OCI-LY7 (cell line): ENCODE measurements at regions not wholly inside any gene's neighbourhood (a gene's known extent, or its start where the extent isn't known, plus 50 kb on each side); places are given as distances from the start of the nearest gene placed in this dataset.

Experiments
- BruUV-seq: library from RNA; stranded (reverse); fragments of 400-500 nt; replicated peaks from 2 replicates; lab custom pipeline; 2021; lab: Mats Ljungman, UMichigan
- CTCF ChIA-PET: fragments of 300-600 bp; sonication (Branson Sonifier 250); formaldehyde crosslinking; loops from one replicate; lab custom pipeline; 2022; ENCODE audit warnings: antibody characterized with exemption; ENCODE audit not compliant: unreplicated experiment; lab: Charles Lee
- POLR2A ChIA-PET: fragments of 300-600 bp; sonication (Branson Sonifier 250); formaldehyde crosslinking; loops from one replicate; lab custom pipeline; 2022; ENCODE audit warnings: antibody characterized with exemption; lab: Charles Lee
- DNase-seq: peaks from one replicate; pipeline ENCODE4 v3.0.0-alpha.2; 2015; ENCODE audit warnings: low spot score
- H2AFZ ChIP-seq: fragments of 200-600 bp; sonication (generic), shearing (Covaris generic); 2 replicates; pipeline ENCODE4 v1.6.1; 2014; ENCODE audit warnings: mild to moderate bottlenecking, antibody characterized with exemption, low read length, moderate library complexity
- H3K27ac ChIP-seq: fragments of 200-600 bp; sonication (generic); 2 replicates; pipeline ENCODE4 v1.5.1; 2014; ENCODE audit warnings: mixed run types, low read depth, mild to moderate bottlenecking, moderate library complexity, low read length, inconsistent platforms; ENCODE audit not compliant: poor library complexity, severe bottlenecking
- H3K36me3 ChIP-seq: fragments of 200-600 bp; sonication (generic); 2 replicates; pipeline ENCODE4 v1.6.1; 2014; ENCODE audit warnings: mild to moderate bottlenecking, antibody characterized with exemption, low read length, moderate library complexity, mixed read lengths; ENCODE audit not compliant: insufficient read depth
- H3K4me1 ChIP-seq: fragments of 200-600 bp; sonication (generic); 2 replicates; pipeline ENCODE4 v1.5.1; 2014; ENCODE audit warnings: mild to moderate bottlenecking, low read length; ENCODE audit not compliant: insufficient read depth, poor library complexity, severe bottlenecking
- H3K4me2 ChIP-seq: fragments of 200-600 bp; sonication (generic); 2 replicates; pipeline ENCODE4 v1.6.1; 2014; ENCODE audit warnings: mild to moderate bottlenecking, low read length
- H3K4me3 ChIP-seq: fragments of 200-600 bp; sonication (generic); 2 replicates; pipeline ENCODE4 v1.5.1; 2014; ENCODE audit warnings: mild to moderate bottlenecking, low read depth, low read length; ENCODE audit not compliant: poor library complexity, severe bottlenecking
- H3K79me2 ChIP-seq: fragments of 200-600 bp; sonication (generic); 2 replicates; pipeline ENCODE4 v1.6.1; 2016; ENCODE audit warnings: low read depth, mild to moderate bottlenecking, low read length, moderate library complexity, mixed read lengths; ENCODE audit not compliant: insufficient read depth
- H3K9me2 ChIP-seq: fragments of 200-600 bp; sonication (generic); 2 replicates; pipeline ENCODE4 v1.6.1; 2016; ENCODE audit warnings: mild to moderate bottlenecking, low read length, mixed read lengths; ENCODE audit not compliant: insufficient read depth
- H3K9me3 ChIP-seq: fragments of 200-600 bp; sonication (generic); 2 replicates; pipeline ENCODE4 v1.6.1; 2014; ENCODE audit warnings: mild to moderate bottlenecking, mixed run types, low read length, mixed read lengths
- H4K20me1 ChIP-seq: fragments of 200-600 bp; sonication (generic); 2 replicates; pipeline ENCODE4 v1.6.1; 2014; ENCODE audit warnings: mild to moderate bottlenecking, antibody characterized with exemption, low read length, moderate library complexity, mixed read lengths; ENCODE audit not compliant: insufficient read depth
- EZH2phosphoT487 ChIP-seq: fragments of 200-600 bp; sonication (generic); IDR thresholded peaks from 2 replicates; pipeline ENCODE4 v1.6.1; 2018; ENCODE audit warnings: low read depth, borderline replicate concordance, mild to moderate bottlenecking, mixed run types, antibody characterized with exemption, low read length, moderate library complexity, mixed read lengths
- intact Hi-C: fragments of 100-400 bp; cut with micrococcal nuclease; formaldehyde crosslinking; loops from one replicate; pipeline ENCODE4 v1.10.0; 2022; ENCODE audit not compliant: unreplicated experiment
- TF ChIP-seq, protein P1 (sequence below): fragments of 200-600 bp; sonication (generic); conservative IDR thresholded peaks from 2 replicates; pipeline ENCODE4 v1.5.1; 2014; ENCODE audit warnings: mild to moderate bottlenecking, antibody characterized with exemption, low read length, moderate library complexity, mixed read lengths

DNA sequence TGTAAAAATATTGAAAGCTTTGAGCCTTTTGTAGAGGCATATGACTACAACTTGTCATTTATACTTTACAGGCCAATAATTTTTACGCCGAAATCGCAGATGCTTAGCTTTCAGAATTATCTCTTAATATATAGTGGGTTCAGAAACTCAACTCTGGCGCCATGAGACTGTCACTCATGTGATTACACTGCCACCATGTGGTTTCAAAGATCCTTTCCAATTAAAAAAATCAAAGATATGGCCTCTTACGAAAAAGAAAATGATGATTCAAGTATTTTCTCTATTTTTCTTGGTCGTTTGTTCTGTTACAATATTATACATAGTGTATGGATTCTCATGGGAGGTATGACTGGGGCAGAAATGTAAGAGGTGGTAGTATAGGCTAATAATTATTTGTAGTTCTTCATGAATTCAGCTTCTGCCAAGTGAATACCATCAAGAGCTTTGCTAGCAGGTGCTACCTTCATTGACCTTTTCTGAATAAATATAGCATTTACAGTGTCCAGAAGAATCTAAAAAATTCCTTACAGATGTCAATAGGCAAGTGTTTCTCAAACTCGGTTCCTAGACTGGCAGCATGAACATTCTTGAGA, 751.7 kb upstream of the GOLIM4 start:
- intact Hi-C loops: loop anchor here (1.0 to 2.0 kb wide), 2 partner anchors 636 to 801 kb away; no protein-coding TSS in a partner anchor

DNA sequence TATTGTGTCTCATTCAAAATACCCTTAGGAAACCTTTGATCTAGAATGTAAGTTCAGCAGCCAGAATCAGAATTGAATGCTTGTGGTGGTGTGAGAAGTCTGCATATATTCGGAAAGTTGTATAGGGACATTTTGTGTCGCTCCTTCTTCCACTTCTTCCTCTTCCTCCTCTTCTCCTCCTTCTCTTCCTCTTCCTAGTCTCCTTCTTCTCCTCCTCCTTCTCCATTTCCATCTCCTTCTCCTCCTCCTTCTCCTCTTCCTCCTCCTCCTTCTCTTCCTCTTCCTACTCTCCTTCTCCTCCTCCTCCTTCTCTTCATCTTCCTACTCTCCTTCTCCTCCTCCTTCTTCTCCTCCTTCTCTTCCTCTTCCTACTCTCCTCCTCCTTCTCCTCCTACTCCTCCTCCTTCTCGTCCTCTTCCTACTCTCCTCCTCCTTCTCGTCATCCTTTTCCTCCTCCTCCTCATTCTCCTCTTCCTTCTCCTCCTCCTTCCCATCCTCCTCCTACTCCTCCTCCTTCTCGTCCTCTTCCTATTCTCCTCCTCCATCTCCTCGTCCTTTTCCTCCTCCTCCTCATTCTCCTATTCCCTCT, 749.3 kb upstream of the GOLIM4 start:
- no peak for DNase-seq
- no peak overlapping the region for H3K4me2 ChIP-seq
- no peaks in the 10 kb centered on the region for H3K9me3 ChIP-seq
- no peak for TF ChIP-seq EZH2phosphoT487
- TF ChIP-seq, protein P1, sequence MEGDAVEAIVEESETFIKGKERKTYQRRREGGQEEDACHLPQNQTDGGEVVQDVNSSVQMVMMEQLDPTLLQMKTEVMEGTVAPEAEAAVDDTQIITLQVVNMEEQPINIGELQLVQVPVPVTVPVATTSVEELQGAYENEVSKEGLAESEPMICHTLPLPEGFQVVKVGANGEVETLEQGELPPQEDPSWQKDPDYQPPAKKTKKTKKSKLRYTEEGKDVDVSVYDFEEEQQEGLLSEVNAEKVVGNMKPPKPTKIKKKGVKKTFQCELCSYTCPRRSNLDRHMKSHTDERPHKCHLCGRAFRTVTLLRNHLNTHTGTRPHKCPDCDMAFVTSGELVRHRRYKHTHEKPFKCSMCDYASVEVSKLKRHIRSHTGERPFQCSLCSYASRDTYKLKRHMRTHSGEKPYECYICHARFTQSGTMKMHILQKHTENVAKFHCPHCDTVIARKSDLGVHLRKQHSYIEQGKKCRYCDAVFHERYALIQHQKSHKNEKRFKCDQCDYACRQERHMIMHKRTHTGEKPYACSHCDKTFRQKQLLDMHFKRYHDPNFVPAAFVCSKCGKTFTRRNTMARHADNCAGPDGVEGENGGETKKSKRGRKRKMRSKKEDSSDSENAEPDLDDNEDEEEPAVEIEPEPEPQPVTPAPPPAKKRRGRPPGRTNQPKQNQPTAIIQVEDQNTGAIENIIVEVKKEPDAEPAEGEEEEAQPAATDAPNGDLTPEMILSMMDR: no peak
- H3K79me2 ChIP-seq: no peaks in the 10 kb centered on the region
- intact Hi-C loops: no loop called here
- H3K9me2 ChIP-seq: no peaks in the 10 kb centered on the region
- H3K4me3 ChIP-seq: no peak overlapping the region
- no TSS peak for BruUV-seq
- no peaks in the 10 kb centered on the region for H3K4me1 ChIP-seq
- CTCF ChIA-PET: no interaction called here
- no peak overlapping the region for H3K27ac ChIP-seq
- no peaks in the 10 kb centered on the region for H4K20me1 ChIP-seq
- no peak overlapping the region for H2AFZ ChIP-seq
- POLR2A ChIA-PET: no interaction called here
- no peaks in the 10 kb centered on the region for H3K36me3 ChIP-seq

More for the DNA sequence above, 751.7 kb upstream of the GOLIM4 start:
- Histone ChIP-seq H3K4me2 (0 out of 2 replicates have a peak overlapping the region, but pooled peaks have one; percentile 13), H3K9me3 (no peaks in the 10 kb centered on the region), H3K36me3 (no peaks in the 10 kb centered on the region), H3K27ac (no peak overlapping the region), H3K9me2 (no peaks in the 10 kb centered on the region), H3K79me2 (no peaks in the 10 kb centered on the region), H2AFZ (no peak overlapping the region), H3K4me1 (no peaks in the 10 kb centered on the region), H4K20me1 (no peaks in the 10 kb centered on the region), H3K4me3 (no peak overlapping the region)
- ChIA-PET CTCF (interaction anchor here (0.6 to 2.2 kb wide), 2 partner anchors 637 to 650 kb away, joined by 3 to 10 read pairs; no protein-coding TSS in a partner anchor), POLR2A (interaction anchor here (0.8 to 1.5 kb wide), 2 partner anchors 9 to 636 kb away, joined by 4 to 5 read pairs; no protein-coding TSS in a partner anchor)
- BruUV-seq: no TSS peak
- peak; percentile 44 for DNase-seq
- TF ChIP-seq EZH2phosphoT487: no peak
- TF ChIP-seq, protein P1: peak; percentile 87

DNA sequence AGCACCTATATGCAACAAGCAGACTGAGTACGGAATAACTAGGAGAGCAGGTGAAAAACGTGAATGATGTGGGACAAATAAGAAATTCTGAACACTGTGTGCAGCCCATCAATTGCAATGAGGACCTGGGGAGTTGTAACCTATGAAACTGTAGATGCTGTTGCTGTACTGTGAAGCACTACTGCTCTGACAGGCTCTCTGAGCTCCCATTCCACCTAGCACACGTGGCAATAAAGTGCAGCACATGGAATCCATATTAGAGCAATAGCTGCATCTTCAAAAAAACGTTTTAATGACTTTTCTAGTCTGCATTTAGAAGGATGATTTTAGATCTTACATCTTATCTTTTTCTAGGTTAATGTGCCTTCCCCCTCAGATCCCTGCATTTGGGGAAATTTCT, 748.7 kb upstream of the GOLIM4 start:
- Histone ChIP-seq H3K36me3 (no peaks in the 10 kb centered on the region), H3K4me3 (no peak overlapping the region), H4K20me1 (no peaks in the 10 kb centered on the region), H3K4me1 (no peaks in the 10 kb centered on the region), H2AFZ (no peak overlapping the region), H3K27ac (no peak overlapping the region), H3K79me2 (no peaks in the 10 kb centered on the region), H3K9me3 (no peaks in the 10 kb centered on the region), H3K9me2 (no peaks in the 10 kb centered on the region), H3K4me2 (no peak overlapping the region)
- CTCF ChIA-PET: no interaction called here
- intact Hi-C loops: no loop called here
- BruUV-seq: no TSS peak
- POLR2A ChIA-PET: no interaction called here
- no peak for DNase-seq
- TF ChIP-seq, protein P1: no peak
- no peak for TF ChIP-seq EZH2phosphoT487
